GM04503 (cell line): ENCODE measurements at regions not wholly inside any gene's neighbourhood (a gene's known extent, or its start where the extent isn't known, plus 50 kb on each side); places are given as distances from the start of the nearest gene placed in this dataset.
"Not testable (repeated sequence)": the region's sequence is repeated elsewhere in the genome, so short reads cannot be mapped to it uniquely, and the experiment has no call there.

Experiments
- DNase-seq: peaks from one replicate; pipeline ENCODE4 v3.0.0-alpha.2; 2012; ENCODE audit warnings: low read depth

DNA sequence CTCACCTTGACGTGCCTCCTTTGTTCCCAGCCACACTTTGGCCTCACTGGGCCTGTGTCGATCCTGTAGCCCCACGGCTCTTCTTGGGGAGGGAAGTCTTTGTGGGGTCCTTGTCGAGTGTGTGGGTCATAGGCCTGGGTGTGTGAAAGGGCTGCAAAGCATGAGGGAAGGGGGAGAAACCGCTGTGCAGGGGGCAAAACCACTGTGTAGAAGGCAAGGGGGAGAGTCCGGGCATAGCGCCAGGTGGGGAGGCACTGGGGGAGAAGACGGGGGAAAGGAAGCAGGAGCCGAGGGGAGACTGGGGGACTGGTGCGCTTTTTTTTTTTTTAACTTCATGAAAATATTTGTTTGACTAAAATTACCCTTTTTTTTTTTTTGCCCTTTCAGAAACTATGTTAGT is 65.1 kb upstream of the RASD2 start:
- DNase-seq = no peak

DNA sequence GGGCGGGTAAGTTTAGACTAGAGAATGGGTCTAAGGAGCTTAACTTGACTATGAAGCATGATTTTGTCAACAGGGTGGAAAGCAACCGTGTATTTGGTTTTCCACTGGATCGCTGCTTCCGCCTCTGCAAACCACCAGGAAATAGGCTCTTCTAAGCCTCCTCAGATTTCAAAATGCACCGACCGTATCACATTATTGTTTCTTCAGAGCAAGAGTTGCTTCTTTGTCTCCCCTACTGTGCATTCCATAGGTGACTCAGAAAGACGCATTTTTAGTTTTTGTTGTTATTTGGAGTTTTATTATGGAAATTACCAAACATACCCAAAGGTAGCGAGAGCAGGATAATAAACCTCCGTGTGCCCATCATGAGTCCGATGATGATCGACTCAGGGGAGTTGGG is 64.3 kb upstream of the RASD2 start:
- DNase-seq = no peak

DNA sequence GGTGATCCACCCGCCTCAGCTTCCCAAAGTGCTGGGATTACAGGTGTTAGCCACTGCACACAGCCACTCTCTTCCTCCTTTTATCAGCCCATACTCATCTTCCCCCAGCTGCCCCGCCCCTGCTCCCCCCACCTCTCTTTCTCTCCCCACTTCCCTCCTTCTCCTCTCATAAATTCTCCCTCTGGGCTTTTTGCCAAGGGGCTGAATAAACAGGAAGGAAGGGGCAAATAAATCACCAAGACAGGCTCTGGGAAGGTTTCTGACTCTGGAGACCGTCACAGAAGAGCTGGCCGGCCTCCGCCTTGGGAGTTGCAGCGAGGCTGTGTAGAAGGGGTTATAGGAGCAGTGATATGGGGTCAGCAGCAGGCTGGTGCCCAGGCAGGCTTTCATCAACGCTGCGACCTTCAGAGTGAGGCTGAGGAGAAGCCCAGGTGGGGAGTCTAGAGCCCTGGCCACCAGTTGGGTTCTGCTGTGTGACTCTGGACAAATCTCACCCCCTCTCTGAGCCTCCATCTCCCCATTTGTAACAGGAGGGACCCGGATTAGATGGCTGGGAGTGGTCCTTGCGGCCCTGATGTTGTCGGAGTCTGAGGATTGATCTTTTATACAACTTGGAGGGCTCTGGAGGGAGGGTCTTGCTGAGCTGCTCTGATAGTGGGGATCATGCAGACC is 62.6 kb upstream of the RASD2 start:
- DNase-seq = peak; percentile 58

DNA sequence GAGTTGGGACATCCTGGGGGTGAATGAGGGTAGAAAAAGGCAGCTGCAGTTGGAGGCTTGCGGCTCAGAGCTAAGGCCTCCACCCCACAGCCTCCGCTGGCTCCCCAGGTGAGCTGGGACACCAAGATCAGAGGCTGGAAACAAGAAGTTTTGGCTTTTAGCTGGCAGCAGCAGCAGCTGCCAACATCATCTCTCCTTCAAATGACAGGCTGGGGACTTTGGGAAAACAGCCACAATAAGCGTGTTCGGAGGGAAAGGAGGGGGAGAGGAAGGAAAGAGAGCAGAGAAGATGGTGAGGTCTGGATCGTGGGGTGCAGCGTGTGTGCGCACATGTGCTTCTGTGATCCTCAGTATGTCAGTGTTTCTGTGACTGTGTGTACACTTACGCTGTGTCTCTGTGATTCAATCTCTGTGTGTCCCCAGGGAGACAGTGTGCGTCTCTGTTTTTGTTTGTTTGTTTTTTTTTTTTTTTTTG is 62.0 kb upstream of the RASD2 start:
- no peak for DNase-seq

DNA sequence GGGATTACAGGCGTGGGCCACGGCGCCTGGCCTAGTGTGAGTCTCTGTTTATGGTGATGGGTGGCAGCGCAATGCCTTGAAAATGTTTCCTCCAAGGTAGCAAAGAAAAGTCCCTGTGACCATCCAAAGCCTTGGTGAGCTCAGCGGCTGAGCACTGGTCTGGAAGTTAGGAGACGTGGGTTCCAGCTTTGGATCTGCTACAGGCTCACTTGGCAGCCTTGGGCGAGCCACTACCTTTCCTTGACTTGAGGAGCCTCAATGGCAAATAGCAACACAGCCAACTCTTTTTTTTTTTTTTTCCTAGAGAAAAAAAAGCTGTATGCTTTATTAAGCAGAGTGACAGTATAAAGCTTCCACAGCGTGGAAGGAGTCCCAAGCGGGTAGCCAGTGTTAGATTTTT is 61.3 kb upstream of the RASD2 start:
- no peak for DNase-seq

DNA sequence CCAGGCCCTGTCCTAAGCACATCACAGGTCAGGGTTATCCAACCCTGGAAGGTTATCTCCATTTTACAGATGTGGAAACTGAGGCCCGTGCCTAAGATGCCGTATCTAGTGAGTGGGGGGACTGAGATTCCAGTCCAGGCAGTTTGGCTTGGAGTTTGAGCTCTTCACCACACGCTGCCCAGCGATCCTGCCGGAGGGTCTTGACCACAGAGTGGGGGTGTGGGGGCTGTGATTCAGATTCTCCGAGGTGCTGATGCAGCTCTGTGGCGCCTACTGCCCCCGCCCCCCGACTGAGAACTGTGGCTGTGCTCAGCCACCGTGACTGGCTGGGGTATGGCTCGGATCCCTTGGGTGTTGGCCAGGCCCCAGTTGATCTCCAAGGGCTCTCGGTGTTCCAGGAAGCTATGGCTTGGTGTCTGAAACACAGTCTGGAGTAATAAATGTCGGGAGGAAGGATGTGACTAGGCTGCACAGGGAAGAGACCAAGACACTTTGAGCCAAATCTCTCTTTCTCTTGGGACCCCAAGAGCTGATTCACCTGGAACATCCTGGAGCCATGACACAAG is 60.6 kb upstream of the RASD2 start:
- DNase-seq = no peak

DNA sequence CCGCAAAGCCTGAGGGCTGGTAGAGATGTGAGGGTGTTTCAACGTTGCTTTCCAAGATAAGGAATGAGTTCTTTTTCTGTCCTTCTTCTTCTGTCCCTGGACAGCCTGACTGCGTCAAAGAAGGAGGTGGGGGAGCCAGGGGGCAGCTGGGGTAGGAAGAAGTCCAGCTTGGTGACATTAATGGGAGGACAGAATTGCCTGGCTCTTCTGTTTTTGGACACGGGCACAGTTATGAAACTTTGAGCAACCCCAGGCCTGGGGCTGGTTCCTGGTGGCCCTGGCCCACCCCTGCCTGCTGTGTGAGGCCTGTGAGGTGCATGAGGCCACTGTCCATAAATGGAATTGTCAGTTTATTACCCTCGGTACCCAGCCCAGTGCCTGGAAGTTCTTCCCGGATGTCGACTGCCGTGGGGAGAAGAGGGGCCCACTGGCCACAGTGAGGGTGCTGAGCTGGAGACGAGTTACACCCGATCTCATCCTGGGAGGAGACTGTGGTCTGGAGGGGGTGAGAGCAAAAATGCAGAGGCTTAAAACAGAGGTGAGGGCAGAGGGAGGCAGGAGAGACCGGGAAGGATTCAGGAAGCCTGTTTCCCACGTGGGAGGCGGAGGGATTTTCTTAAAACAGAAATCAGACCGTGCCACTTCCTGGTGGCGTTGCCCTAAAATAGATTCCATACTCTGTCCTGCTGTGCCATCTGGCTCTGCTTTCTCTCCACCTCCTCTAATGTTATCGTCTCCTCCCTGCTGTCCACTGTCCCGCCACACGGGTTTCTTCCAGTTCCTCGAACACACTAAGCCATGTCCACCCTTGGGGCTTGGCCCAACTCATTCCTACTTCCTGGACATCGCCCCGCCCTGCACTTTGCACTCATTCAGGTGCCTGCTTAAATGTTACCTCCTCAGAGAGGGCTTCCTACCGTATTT is 59.7 kb upstream of the RASD2 start:
- no peak for DNase-seq

DNA sequence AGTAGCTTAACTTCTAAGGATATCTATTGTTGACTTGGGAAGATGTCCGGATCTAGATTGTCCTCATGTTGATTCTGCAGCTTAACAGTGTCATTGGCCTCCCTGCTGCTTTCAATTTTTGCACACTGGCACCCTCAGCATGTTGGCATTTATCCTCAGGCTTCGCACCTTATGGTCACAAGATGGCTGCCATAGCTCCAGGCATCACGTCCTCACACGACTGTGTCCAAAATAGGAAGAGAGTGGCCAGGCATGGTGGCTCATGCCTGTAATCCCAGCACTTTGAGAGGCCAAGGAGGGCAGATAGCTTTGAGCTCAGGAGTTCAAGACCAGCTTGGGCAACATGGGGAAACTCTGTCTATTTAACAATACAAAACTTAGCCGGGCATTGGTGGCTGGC is 58.3 kb upstream of the RASD2 start:
- no peak for DNase-seq

DNA sequence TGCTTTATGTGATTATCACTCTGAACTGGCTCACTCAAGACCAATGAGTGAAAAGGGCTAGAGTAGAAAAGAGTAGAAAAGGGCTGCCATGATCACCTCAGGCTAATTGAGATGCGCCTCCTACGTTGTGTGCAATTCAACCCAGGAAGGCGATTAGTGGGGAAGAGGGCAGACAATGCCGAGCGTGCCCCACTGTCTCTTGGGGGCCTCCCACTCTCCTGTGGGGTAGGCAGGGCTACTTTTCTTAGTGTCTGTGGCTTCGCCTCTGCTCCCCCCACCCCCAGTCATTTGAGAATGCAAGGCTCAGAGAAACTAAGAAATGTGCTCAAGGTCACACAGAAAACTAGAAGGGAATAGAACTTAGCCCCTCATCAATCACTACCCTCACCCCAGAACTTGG is 57.7 kb upstream of the RASD2 start:
- DNase-seq = no peak

DNA sequence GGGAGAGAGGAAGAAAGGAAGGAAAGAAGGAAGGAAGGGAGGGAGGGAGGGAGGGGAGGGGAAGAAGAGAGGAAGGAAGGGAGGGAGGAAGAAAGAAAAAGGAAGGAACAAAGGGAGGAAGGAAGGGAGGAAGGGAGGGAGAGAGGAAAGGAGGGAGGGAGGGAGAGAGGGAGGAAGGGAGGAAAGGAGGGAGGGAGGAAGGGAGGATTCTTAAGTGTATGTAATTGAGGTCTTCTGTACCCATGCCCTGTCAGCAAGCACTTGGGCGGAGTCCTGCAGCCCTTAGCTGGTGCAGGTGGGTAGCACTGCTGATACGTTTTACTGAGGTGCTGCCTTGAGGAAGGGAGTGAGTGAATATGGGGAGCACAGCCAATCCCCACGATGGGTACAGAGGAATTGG is 56.9 kb upstream of the RASD2 start:
- no peak for DNase-seq

DNA sequence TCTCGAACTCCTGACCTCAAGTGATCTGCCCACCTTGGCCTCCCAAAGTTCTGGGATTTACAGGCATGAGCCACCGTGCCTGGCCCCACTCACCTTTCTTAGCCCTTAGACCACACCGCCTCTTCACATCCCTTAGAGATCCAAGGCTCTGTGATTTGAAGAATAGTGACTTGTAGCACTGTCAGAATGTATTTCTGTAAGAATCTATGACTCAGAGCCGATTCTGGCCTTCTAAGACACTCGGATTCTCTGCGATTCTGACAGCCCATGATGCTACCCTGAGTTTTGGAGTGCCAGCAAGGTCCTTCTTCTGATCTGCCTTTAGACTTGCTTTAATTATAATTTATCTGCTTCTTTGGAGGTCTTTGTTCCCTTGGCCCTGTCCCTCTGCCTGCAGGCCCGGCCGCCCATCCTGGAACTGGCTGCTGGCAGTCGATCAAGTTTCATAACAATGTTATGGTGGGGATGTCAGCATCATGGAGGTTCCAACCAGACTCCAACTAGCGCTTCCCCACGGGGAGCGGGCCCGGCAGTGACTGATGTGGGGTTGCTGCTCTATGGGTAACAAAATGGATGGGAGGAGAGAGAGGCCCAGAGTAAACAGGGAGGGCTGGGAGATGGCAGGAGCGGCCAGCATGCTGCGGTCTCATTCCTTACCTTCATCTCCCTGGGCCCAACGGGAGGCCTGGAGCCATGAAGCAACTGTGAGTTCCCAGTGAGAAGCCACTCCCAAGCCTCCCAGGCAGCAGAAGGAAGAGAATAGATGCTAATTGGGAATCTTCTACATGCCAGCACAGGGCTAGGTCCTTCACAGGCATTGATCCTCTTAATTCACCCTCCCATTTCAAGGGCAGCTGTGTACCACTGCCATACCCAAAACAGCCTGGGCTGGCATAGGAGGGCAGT is 55.7 kb upstream of the RASD2 start:
- no peak for DNase-seq

DNA sequence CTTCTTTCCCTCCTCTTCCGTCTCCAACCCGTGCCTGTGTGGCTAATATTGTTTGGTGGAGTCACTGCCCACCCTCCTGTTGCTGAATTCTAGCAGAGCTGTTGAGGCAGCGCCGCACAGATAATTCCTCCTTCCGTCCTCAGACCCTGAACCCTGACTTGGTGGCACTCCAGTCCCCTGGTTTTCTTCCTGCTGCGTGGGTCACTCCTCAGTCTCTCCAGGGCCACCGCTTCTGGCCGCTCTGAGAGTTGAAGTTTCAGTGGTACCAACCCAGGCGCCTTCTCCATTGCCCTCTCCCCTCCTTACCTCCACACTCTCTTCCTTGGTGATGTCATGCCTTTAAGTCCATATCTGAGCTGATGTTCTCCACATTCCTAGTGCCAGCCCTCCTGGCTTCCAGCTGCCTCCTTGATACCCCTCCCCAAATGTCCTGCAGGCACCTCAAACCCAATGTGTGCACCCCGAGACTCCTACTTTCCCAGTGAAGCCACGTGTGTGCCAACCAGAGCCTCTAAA is 54.5 kb upstream of the RASD2 start:
- DNase-seq = no peak

DNA sequence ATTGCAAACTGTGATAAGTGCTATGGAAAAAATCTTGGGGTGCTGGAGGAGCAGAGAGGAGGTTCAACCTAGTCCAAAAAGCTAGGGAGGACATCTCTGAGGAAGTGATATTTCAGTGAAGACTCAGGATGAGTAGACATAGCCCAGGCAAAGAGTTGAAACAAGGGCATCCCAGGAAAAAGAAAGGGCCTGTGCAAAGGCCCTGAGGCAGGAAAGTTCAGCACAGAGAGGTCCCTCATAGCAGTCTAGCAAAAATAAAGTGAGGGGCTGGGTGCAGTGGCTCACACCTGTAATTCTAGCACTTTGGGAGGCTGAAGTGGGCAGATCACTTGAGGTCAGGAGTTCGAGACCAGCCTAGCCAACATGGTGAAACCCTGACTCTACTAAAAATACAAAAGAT is 53.0 kb upstream of the RASD2 start:
- not testable (repeated sequence) for DNase-seq

DNA sequence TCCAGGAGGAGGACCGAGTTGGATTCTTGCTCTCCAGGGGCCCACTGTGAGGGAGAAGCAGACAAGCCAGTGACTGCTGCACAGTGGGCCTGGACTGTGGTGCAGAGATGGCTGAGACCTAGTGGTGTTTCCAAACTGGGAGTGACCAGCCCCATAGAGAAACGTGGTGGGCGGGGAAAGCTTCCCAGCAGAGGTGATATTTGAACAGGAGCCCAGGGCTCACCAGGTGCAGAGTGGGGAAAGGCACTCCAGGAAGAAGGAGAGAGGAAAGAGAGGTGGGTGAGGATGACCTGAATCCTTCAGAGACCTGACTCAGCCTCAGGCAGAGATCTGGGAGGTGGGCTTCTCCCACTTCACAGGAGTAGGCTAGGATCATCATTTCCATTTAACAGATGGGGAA is 52.1 kb upstream of the RASD2 start:
- no peak for DNase-seq

DNA sequence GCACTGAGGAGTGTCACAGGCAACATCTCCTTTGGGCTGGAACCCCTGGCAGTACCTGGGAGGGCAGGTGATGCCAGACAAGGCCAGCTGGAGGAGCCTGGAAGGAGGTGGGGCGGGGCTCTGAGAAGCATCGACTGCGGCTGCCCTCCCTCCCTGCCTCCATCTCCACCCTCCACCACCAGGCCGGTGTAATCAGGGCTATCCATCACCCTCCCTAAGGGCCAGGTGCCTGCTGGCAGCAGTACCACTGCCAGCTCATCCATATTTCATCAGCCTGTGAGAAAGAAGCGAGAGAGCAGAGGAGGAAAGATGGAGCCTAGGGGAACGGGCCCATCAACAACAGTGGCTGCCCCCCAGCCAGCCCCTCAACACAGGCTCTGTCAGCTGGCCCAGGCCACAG is 51.4 kb upstream of the RASD2 start:
- DNase-seq = no peak
